ENCODE measurements at regions not wholly inside any gene's neighbourhood (a gene's known extent, or its start where the extent isn't known, plus 50 kb on each side); places are given as distances from the start of the nearest gene placed in this dataset.

GRCh38 chr2:41764919-41765318 lies 282.9 kb upstream of the PKDCC start:
- H3K9me3 ChIP-seq: no peaks in the 10 kb centered on the region
- H3K36me3 ChIP-seq: no peaks in the 10 kb centered on the region
- no peak overlapping the region for H3K27ac ChIP-seq
- H3K27me3 ChIP-seq: no peaks in the 10 kb centered on the region
- no peak overlapping the region for H3K4me3 ChIP-seq
- TF ChIP-seq CTCF (IDR thresholded peaks at IDR 0.05) (no peak), POLR2A (IDR thresholded peaks at IDR 0.05) (no peak)
- no peaks in the 10 kb centered on the region for H3K4me1 ChIP-seq
- no peak for DNase-seq
- intact Hi-C loops (cut with DNase I; ENCODE audit: low total_unique reads): no loop called here

GRCh38 chr2:41768310-41768709 lies 279.5 kb upstream of the PKDCC start:
- TF ChIP-seq POLR2A (IDR thresholded peaks at IDR 0.05) (no peak), CTCF (IDR thresholded peaks at IDR 0.05) (no peak)
- Histone ChIP-seq H3K36me3 (no peaks in the 10 kb centered on the region), H3K27ac (no peak overlapping the region), H3K27me3 (no peaks in the 10 kb centered on the region), H3K4me1 (no peaks in the 10 kb centered on the region), H3K4me3 (no peak overlapping the region), H3K9me3 (no peaks in the 10 kb centered on the region)
- DNase-seq: no peak
- intact Hi-C loops (cut with DNase I; ENCODE audit: low total_unique reads): no loop called here

GRCh38 chr2:41771710-41772109 lies 276.1 kb upstream of the PKDCC start:
- Histone ChIP-seq H3K4me3 (no peak overlapping the region), H3K27me3 (no peaks in the 10 kb centered on the region), H3K9me3 (no peaks in the 10 kb centered on the region), H3K27ac (no peak overlapping the region), H3K36me3 (no peaks in the 10 kb centered on the region), H3K4me1 (no peaks in the 10 kb centered on the region)
- TF ChIP-seq CTCF (IDR thresholded peaks at IDR 0.05) (no peak), POLR2A (IDR thresholded peaks at IDR 0.05) (no peak)
- no peak for DNase-seq
- intact Hi-C loops (cut with DNase I; ENCODE audit: low total_unique reads): no loop called here

- intact Hi-C loops (cut with DNase I; ENCODE audit: low total_unique reads): no loop called here
- no peaks in the 10 kb centered on the region for H3K9me3 ChIP-seq
- DNase-seq: no peak
- H3K27me3 ChIP-seq: no peaks in the 10 kb centered on the region
- TF ChIP-seq POLR2A (IDR thresholded peaks at IDR 0.05) (no peak), CTCF (IDR thresholded peaks at IDR 0.05) (no peak)
- H3K4me1 ChIP-seq: no peaks in the 10 kb centered on the region
- no peaks in the 10 kb centered on the region for H3K36me3 ChIP-seq
- no peak overlapping the region for H3K27ac ChIP-seq
- no peak overlapping the region for H3K4me3 ChIP-seq
Measured at GRCh38 chr2:41772697-41773096, 275.1 kb upstream of the PKDCC start.

GRCh38 chr2:41774011-41774605 lies 273.7 kb upstream of the PKDCC start:
- Histone ChIP-seq H3K9me3 (no peaks in the 10 kb centered on the region), H3K27ac (no peak overlapping the region), H3K36me3 (no peaks in the 10 kb centered on the region), H3K4me3 (no peak overlapping the region), H3K4me1 (no peaks in the 10 kb centered on the region), H3K27me3 (no peaks in the 10 kb centered on the region)
- TF ChIP-seq CTCF (IDR thresholded peaks at IDR 0.05) (no peak), POLR2A (IDR thresholded peaks at IDR 0.05) (no peak)
- no peak for DNase-seq
- intact Hi-C loops (cut with DNase I; ENCODE audit: low total_unique reads): no loop called here

Data from uterus (tissue), 3 donors.